ENCODE measurements at regions not wholly inside any gene's neighbourhood (a gene's known extent, or its start where the extent isn't known, plus 50 kb on each side); places are given as distances from the start of the nearest gene placed in this dataset.
"Not testable (repeated sequence)": the region's sequence is repeated elsewhere in the genome, so short reads cannot be mapped to it uniquely, and the experiment has no call there.

DNA sequence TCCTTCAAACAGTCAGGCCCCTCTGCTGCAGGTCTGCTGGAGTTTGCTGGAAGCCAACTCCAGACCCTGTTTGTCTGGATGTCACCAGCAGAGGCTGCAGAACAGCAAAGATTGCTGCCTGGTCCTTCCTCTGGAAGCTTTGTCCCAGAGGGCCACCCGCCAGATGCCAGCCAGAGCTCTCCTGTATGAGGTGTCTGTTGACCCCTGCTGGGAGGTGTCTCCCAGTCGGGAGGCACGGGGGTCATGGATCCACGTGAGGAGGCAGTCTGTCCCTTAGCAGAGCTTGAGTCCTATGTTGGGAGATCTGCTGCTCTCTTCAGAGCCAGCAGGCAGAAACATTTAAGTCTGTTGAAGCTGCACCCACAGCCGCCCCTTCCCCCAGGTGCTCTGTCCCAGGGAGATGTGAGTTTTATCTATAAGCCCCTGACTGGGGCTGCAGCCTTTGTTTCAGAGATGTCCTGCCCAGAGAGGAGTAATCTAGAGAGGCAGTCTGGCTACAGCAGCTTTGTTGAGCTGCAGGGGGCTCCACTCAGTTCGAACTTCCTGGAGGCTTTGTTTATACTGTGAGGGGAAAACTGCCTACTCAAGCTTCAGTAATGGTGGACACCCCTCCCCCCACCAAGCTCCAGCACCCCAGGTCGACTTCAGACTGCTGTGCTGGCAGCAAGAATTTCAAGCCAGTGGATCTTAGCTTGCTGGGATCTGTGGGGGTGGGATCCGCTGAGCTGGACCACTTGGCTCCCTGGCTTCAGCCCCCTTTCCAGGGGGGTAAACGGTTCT, 72.1 kb downstream of the OGFRL1 start:
- not testable (repeated sequence) for DNase-seq

DNA sequence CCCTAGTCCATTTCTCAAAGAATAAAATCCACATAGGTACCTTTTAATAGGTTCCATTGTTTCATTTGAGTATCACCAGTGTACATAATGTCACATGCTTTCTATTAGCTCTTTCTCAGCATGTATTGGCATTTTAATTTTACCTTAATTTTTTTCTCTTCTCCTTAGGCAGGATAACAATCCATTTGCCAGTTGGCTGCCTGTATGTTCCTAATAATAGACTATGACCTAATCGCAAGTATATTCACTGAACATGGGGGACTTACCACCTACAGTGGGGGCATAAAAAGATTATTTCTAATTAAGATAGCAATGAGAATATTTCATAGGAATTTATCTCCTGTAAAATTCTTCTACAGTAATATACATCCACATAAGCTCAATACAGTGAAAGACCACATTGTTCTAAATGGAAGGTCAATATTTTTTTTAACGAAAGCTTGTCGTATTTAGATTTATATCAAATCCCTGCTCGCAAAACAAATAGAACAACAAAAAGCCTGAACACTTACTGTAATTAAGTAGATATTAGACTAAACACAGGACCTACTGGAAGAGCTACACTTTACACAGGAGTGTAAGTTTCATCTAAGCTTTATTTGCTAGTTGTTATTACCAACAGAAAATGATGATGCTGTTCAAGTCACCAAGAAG, 76.4 kb downstream of the OGFRL1 start:
- no peak for DNase-seq

DNA sequence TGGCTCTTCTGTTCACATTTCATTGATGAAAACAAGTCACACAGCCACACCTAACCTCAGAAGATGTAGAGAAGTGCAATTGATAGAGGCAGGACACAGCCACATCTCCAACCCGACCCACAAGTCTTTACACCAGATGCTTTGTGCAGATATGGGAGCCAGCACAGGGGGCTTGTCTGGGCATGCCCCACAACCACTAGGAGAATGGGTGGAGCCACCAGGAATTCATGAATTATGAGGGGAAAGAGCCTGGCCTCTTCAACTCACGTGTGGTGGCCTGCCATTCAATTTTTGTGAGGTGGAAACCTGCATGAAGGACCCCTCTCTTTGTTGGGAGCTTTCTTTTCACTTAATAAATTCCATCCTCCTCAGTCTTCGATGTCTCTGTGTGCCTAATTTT, 79.1 kb downstream of the OGFRL1 start:
- no peak for DNase-seq

DNA sequence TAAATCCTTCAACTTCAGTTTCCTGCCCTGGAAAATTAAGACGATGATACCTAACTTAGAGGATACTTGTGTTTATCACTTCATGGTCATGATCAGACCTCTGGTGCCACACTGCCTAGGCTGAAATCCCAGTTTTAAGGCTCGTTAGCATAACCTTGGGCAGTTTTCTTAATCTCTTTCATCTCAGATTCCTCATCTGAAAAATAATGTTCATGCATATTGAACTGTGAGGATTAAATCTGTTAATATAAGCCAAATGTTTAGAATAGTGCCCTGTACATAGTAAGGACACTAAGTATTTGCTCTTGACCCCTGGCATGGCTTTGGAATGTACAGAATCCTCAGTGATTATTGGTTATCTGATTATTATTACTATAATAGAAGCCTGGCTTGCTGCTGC, 79.7 kb downstream of the OGFRL1 start:
- no peak for DNase-seq

DNA sequence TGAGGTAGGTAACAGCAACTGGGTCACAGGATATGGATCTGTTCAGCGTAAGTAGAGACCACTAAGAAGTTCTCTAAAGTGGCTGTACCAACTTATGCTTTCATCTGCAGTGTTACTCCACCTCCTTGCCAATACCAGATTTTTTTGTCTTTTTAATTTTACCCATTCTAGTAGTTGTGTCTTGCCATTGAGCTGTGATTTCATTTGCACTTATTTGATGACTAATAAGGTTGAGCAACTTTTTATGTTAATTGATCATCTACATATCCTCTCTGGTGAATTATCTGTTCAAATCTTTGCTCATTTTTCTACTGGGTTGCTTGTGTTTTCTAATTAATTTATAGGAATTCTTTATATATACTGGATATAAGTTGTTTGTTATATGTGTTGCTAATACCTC, 82.9 kb downstream of the OGFRL1 start:
- DNase-seq = no peak

DNA sequence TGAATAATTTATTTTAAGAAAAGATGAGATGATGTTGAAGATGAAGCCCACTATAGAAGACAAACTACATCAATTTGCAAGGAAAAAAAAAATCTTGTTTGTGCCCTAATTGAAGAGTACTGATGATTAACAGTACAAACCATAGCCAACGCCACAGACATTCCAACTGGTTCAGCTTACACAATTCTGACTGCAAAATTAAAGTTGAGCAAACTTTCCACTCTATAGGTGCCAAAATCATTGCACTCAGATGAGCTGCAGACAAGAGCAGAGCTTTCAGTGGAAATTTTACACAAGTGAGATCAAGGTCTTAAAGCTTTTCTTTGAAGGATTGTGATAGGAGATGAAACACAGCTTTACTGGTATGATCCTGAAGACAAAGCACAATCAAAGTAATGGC, 85.3 kb downstream of the OGFRL1 start:
- no peak for DNase-seq

DNA sequence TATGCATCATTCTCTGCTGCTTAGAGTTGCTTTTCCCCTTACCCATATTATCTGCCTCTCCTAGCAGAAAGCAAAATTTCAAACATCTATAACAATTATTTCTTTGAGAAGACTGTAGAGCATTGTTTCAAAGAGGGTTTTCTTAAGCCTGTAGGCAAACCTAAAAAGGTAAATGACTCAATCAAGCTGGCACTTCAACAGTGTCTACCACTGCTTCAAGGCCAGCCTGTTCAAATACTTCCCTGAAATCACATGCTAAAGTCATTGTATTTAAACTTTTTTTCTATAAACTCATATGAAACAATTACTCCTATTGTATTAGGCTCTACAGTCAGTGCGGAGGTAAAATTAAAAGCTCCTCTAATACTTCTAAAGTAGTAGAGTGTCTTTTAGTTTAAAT, 87.1 kb downstream of the OGFRL1 start:
- DNase-seq = no peak

DNA sequence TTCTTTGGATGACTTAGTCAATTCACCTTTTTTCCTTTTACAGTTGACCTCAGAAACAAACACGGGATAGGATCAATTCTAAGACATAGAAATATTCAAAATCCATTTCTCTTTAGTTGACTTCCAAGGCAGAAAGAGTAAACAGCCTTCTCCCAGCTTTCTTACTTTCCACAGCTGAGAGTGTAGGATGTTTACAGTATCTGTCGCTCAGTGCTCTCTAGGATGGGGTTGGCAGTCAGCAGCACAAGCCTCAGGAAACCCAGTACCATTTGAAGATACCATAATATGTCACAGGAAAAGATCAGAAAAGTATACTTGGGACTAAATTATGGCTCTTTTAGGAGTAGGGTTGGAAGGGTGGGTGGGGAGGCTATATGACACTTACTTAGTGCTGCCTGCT, 88.2 kb downstream of the OGFRL1 start:
- DNase-seq = no peak

DNA sequence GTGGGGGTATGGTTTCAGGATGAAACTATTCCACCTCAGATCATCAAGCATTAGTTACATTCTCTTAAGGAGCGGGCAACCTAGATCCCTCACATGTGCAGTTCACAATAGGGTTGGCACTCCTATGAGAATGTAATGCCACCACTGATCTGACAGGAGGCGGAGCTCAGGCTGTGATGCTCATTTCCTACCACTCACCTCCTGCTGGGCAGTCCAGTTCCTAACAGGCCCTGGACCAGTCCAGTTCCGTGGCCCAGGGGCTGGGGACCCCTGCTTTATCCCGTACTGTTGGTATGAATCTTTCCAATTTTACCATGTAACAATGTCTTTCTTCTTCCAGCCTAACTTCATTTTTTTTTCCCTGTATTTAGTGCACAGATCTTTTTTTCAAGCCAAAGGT, 94.9 kb downstream of the OGFRL1 start:
- no peak for DNase-seq

DNA sequence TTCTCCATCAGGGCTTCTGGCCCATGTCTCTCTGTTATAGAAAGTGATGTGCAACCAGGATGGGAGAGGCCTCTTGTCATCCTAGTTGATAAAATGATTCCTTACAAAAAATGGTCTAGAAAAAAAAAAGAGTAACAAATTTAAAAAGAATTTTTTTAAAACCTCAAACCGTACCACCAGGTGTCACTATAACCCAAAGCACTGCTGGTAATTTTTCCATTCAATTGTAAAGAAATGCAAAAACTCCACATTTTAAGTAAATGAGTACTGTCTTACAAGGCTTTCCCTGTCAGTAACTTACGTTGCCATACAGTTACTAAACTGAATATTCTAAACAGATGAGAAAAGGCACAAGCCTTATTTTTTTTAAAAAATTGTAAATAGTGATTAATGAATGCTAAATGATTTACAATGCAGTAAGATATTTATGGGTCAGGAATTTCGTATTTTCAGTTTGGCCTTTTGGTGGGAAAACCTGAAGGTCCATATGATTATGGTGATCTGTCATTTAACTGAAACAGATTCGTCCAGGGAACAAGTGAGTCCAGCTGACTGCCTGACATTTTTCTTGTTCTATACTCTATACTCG, 95.4 kb downstream of the OGFRL1 start:
- no peak for DNase-seq

DNA sequence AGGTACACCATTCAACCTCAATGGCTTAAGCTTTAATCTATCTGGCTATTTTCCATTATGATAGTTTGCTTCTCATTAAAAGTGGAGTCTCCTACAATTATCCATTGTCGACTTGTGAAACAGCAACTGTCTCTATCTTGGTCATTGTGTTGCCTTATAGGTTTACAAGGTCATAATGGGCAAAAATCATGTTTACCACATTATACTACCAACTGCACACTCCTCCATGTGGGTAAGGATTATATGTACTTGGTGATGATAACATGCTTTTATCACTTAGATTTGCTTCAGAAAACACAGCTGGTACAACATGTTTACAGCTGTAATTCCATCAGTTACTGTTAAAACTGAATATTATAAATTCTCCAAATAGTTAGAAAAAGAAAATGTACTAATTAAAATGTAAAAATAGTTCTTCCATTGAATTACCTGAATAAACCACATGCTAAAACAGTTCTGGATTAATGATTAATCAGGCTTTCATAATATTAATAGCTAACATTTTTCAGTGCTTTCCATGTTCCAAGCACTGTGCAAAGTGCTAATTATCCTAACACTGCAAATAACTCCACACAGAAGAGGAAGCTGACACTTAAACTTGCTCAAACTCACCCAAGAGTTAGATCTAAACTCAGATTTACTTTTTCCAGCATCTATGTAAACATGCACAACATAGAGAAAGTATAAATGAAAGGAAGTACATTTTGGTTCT, 96.7 kb downstream of the OGFRL1 start:
- no peak for DNase-seq

DNA sequence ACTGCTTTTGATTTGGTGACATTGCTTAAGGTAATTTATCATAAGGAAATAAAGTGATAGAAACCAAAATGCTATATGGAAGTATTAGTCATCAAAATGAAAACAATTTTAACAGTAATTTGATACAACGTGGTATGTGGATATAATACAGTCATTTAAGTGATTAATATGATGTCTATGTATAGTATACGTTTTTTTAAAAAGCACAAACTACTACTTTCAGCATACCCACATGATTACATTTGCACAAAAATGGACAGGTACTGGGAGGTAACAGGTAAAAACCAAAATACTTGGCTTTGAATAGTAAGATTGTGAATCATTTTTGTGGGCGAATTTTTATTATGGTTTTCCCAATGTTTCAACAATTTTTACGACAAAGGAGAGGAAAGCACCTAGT, 97.6 kb downstream of the OGFRL1 start:
- DNase-seq = no peak

DNA sequence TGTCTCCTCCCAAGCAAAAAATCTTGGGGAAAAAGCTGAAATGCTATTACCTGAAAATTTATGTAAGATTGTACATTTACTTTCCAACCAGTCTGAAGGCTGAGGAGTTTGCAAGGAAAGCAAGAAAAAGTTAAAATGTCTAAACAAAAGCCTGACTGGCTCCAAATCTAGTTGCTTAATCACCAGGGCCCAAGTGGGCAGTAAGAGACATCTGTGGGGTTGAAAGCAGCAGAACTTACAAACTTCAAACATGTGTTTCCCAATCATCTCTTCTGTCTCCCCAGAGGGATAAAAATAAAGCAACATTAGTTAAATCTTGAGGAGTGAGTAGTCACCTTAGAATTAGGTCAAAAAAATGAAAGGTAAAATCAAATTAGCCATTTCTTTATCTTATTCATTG, 98.6 kb downstream of the OGFRL1 start:
- no peak for DNase-seq

DNA sequence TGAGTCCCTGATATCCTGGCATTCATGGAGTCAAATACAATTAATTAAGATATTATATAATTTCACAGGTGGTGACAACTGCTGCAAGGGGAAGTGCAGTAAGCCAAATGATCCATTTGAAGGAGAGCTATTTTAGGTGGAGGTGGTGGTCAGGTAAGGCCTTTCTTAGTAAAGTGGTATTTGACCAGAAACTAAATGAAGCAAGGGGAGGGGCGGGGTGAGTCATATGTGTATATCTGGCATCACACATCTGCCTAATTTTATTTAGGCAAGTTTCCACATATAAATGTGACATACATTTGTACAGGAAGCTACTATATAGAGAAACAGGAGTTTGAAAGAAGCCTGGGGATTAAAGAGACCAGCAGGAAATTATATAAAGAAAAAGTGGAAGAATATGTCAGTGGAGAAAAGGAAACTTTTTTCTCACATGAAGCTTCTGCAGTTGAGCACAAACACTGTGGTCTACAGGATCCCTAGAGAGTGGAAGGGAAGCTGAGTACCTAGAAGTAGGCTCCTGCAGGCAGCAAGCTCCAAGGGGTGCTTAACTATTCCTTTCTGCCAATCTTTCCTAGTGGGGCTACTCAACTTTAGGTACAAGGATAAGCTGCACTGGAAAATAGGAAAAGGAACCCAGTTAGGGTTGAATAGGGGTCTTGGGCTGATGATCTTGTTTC, 99.6 kb downstream of the OGFRL1 start:
- DNase-seq = no peak

DNA sequence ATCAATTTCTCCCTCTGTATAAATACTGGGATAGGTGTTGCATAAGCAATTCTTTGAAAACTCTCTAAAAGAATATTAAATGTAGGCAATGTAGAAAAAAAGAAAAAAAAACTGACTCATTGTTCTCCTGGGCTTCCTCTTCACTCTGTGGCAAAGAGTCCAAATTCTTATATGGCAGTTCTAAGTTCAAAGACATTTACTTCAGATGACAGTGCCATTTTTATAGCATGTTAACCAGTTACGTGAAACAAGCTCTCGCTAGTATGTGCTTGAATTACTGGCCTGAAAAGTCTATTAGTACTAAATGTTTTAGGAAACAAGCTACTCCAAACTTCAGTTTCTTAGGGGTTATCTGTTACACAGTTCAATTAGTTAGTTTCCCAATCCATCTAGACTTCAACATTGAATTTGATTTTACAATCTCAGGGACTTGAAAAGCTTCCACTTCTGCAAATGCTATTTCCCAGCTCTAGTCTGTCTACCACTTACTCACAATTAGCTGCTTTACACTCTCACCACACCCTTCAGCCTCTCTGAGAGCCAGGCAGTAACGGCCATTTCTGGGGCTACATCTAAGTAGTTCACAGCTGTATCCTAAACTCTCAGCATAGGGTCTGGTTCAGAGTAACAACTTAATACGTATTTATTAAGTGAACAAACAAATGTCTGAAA, 100.4 kb downstream of the OGFRL1 start:
- DNase-seq = no peak

DNA sequence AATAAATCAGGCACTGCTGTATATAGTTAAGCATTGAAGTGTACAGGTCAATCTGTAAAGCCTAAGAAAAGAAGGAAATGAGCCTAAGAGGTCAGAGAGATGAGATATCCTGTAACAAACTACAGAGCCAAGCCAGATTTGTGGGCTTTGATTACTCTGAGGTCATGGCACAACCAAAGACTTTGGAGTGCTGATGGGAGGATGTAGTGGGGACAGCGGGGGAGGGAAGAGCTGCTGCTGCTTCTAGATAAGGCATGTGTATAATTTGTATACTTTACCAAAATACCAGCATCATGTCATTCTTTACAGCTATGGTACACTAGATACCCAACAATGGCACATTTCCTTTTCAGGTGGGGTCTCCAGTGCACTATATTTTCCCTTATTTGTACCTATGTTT, 102.5 kb downstream of the OGFRL1 start:
- DNase-seq = no peak

DNA sequence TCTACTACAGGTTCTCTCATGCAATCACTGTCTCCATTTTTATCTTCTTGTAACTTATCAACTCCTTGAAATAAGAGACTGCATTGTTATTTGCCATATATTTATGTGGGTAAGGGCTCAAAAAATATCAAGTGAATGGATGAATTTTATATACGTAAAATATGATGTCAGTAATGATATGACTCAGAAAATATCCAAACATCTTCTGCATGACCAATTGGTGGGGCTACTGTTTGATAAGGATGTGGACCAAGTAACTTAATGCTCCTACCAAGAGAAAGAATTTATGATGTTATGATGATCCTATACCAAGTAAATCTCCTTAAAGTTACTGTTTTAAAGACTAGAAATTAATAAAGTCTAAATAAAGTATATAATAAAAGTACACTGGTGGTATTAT, 103.7 kb downstream of the OGFRL1 start:
- no peak for DNase-seq

DNA sequence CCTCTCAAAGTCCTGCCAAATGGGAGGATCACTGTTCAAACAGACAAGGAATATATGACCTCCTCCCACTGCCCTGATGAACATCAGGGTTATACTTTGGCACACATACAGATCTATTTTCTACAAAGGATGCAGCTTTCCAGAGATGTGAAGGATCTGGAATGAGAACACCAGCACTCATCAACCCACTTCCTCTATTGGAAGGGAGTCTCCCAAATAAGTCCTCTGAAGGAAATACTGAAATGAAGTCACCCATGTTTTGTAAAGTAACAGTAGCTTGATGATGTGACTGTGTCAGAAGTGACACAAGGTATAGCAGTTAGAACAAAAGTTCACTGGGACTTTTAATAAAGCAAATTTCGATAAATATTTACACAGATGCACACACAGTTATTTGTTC, 104.9 kb downstream of the OGFRL1 start:
- no peak for DNase-seq

DNA sequence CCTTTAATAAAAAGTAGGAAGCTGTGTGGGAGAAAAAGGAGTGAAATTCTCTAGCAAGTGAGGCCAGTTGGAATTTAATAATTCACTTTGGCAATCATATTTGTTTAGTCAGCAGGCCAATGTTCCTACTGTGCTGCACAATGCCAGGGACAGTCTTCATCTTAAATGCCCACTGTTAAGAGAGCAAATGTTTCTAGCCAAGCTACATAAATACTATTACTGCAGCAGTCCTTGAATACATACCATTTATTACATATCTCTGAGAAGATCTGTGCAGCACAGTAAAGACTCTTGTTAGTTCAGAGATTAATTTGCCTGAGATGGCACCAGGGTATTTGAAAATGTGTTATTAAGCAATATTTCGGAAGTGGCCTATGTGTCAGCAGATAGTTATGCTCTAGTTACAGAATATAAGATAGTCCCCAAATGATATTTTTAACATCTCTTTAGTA, 105.4 kb downstream of the OGFRL1 start:
- no peak for DNase-seq

DNA sequence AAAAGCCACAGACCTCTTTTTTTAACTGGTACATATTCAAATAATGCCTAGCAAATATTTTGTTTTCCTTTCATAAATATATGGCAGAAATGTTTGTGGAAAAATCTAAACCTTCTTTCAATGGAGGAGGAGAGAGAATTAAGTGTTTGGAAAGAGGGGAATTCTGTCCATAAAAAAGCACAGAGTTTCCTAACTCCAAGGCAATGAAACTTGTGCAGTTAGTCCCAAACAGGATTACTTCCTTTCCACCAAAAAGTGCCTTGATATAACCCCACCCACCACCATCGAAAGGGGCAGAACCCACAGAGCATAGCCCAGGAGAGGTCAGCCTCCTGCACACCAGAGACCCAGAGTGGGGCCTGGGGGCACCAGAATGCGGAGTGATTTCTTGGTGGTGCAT, 106.3 kb downstream of the OGFRL1 start:
- no peak for DNase-seq

DNA sequence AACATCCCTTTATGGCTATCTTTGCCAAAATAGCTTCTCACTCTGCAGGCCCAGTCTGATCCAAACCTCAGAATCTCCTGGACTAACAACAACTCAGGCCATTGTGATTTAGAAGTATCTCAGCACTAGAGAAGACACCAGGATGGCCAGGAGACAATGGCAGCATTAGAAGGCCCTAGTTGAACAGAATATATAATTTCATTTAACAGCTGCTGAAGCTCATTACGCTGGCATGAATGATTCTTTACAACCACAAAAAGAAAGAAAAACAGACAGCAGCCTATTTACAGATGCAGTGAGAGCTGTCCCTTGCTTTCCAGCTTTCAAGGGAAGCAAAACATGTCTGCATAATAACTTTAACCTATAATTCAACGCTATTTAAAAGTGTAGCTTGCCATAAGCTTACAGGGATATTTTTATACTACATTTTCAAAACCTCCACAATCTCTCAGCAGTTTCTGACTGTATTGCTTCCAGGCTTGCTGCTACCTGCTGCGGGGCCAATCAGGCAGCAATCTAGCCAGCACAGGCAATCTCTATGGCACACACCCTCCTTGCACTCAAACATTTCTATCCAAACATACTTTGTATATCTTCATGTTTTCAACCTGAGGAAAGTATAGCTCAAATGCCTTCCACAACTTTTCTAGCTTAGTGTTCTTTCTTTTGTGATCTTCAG, 107.3 kb downstream of the OGFRL1 start:
- no peak for DNase-seq

DNA sequence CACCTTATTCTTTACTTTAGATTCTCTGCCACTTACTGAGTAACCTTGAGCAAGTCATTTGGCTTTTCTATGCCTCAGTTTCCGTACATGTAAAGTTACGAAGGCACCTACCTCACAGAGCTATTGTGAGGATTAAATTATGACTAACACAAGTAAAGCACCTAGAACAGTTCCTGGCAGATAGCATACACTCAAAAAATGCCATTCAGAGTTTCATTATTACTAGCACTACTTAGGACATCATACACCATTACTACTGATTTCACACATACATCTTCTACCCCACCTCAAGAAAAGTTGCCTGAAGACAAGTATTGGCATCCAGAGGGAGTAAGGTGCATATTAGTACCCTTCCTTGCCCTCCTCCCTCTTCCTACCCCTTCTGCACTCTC, 107.8 kb downstream of the OGFRL1 start:
- DNase-seq = no peak

Measured in activated CD8-positive, alpha-beta memory T cell treated with anti-CD3 and anti-CD28 coated beads, Interleukin-2, amount 50 U/mL, for 48 hours (primary cell).